H9 (cell line): ENCODE measurements at regions not wholly inside any gene's neighbourhood (a gene's known extent, or its start where the extent isn't known, plus 50 kb on each side); places are given as distances from the start of the nearest gene placed in this dataset.

ENCODE experiments used
- DNase-seq: peaks from one replicate; pipeline ENCODE4 v3.0.0-alpha.2; 2017
- H2AFZ ChIP-seq: one replicate; pipeline ENCODE4 v1.6.1; 2013; ENCODE audit warnings: mild to moderate bottlenecking, low read length, control low read depth, moderate library complexity
- H2AK5ac ChIP-seq: 2 replicates; pipeline ENCODE4 v1.6.1; 2013; ENCODE audit warnings: low read length, control low read depth, mixed read lengths; ENCODE audit not compliant: insufficient read length
- H2BK120ac ChIP-seq: one replicate; pipeline ENCODE4 v1.6.1; 2013; ENCODE audit warnings: low read depth, mild to moderate bottlenecking, low read length, control low read depth, inconsistent platforms; ENCODE audit not compliant: poor library complexity, severe bottlenecking
- H2BK12ac ChIP-seq: 2 replicates; pipeline ENCODE4 v1.6.1; 2013; ENCODE audit warnings: low read length, control low read depth, mixed read lengths, low read depth; ENCODE audit not compliant: insufficient read length
- H2BK15ac ChIP-seq: 2 replicates; pipeline ENCODE4 v1.6.1; 2013; ENCODE audit warnings: low read depth, low read length, control low read depth
- H2BK20ac ChIP-seq: one replicate; pipeline ENCODE4 v1.6.1; 2013; ENCODE audit warnings: low read depth, mild to moderate bottlenecking, low read length, control low read depth, inconsistent platforms; ENCODE audit not compliant: poor library complexity, severe bottlenecking
- H2BK5ac ChIP-seq: 2 replicates; pipeline ENCODE4 v1.6.1; 2013; ENCODE audit warnings: low read length, control low read depth, mixed read lengths; ENCODE audit not compliant: insufficient read length
- H3K14ac ChIP-seq: 2 replicates; pipeline ENCODE4 v1.6.1; 2013; ENCODE audit warnings: low read length, control low read depth; ENCODE audit not compliant: insufficient read depth
- H3K18ac ChIP-seq: 2 replicates; pipeline ENCODE4 v1.6.1; 2013; ENCODE audit warnings: low read depth, mild to moderate bottlenecking, mixed read lengths, low read length, control low read depth; ENCODE audit not compliant: insufficient read length
- H3K23ac ChIP-seq: 2 replicates; pipeline ENCODE4 v1.6.1; 2013; ENCODE audit warnings: low read length, control low read depth, mixed read lengths, low read depth; ENCODE audit not compliant: insufficient read length
- H3K23me2 ChIP-seq: 2 replicates; pipeline ENCODE4 v1.6.1; 2013; ENCODE audit warnings: low read depth, mild to moderate bottlenecking, mixed read lengths, low read length, control low read depth; ENCODE audit not compliant: insufficient read length, poor library complexity, severe bottlenecking
- H3K27ac ChIP-seq: 2 replicates; pipeline ENCODE4 v1.5.1; 2013; ENCODE audit warnings: low read length, control low read depth, mixed read lengths, low read depth; ENCODE audit not compliant: insufficient read length
- H3K27me3 ChIP-seq: 2 replicates; pipeline ENCODE4 v1.6.1; 2013; ENCODE audit warnings: low read length, control low read depth, inconsistent platforms; ENCODE audit not compliant: insufficient read depth
- H3K4ac ChIP-seq: 2 replicates; pipeline ENCODE4 v1.6.1; 2013; ENCODE audit warnings: low read depth, mild to moderate bottlenecking, control low read depth, inconsistent platforms, low read length, moderate library complexity
- H3K4me1 ChIP-seq: 2 replicates; pipeline ENCODE4 v1.6.1; 2013; ENCODE audit warnings: low read length, control low read depth, inconsistent platforms; ENCODE audit not compliant: insufficient read depth
- H3K4me2 ChIP-seq: 2 replicates; pipeline ENCODE4 v1.6.1; 2013; ENCODE audit warnings: low read length, control low read depth, mixed read lengths; ENCODE audit not compliant: insufficient read length, insufficient read depth
- H3K56ac ChIP-seq: 2 replicates; pipeline ENCODE4 v1.6.1; 2013; ENCODE audit warnings: low read depth, mild to moderate bottlenecking, mixed read lengths, low read length, control low read depth; ENCODE audit not compliant: insufficient read length
- H3K79me1 ChIP-seq: 2 replicates; pipeline ENCODE4 v1.6.1; 2013; ENCODE audit warnings: low read depth, mild to moderate bottlenecking, moderate library complexity, low read length, control low read depth, inconsistent platforms; ENCODE audit not compliant: insufficient read depth, poor library complexity, severe bottlenecking
- H3K79me2 ChIP-seq: 2 replicates; pipeline ENCODE4 v1.6.1; 2013; ENCODE audit warnings: low read length, control low read depth, inconsistent platforms; ENCODE audit not compliant: insufficient read depth
- H3K9ac ChIP-seq: 2 replicates; pipeline ENCODE4 v1.6.1; 2013; ENCODE audit warnings: low read length, control low read depth, mixed read lengths; ENCODE audit not compliant: insufficient read length; ENCODE audit errors: extremely low read depth
- H3K9me3 ChIP-seq: one replicate; pipeline ENCODE4 v1.6.1; 2013; ENCODE audit warnings: low read depth, low read length, inconsistent platforms; ENCODE audit not compliant: control insufficient read depth
- H3T11ph ChIP-seq: one replicate; pipeline ENCODE4 v1.6.1; 2013; ENCODE audit warnings: mild to moderate bottlenecking, low read length, control low read depth, inconsistent platforms
- H4K20me1 ChIP-seq: one replicate; pipeline ENCODE4 v1.6.1; 2013; ENCODE audit not compliant: control insufficient read depth, insufficient read length, insufficient read depth
- H4K5ac ChIP-seq: 2 replicates; pipeline ENCODE4 v1.6.1; 2013; ENCODE audit warnings: low read depth, mild to moderate bottlenecking, mixed read lengths, low read length, control low read depth; ENCODE audit not compliant: insufficient read length
- H4K8ac ChIP-seq: replicated peaks from 2 replicates; pipeline ENCODE4 v1.6.1; 2013; ENCODE audit warnings: low read length, control low read depth, mixed read lengths, low read depth; ENCODE audit not compliant: insufficient read length
- H4K91ac ChIP-seq: 2 replicates; pipeline ENCODE4 v1.6.1; 2013; ENCODE audit warnings: low read depth, mild to moderate bottlenecking, moderate library complexity, mixed read lengths, low read length, control low read depth; ENCODE audit not compliant: insufficient read length
- H3K27ac Mint-ChIP-seq, 3 experiments: 2 replicates in 2 of 3; 3 replicates in 1 of 3; pipeline ENCODE4 v1.8.0; 2020 to 2021; ENCODE audit warnings: mixed read lengths in 3 of 3, mild to moderate bottlenecking in 1 of 3, moderate library complexity in 1 of 3
- H3K27me3 Mint-ChIP-seq: 2 replicates; pipeline ENCODE4 v1.8.0; 2021; ENCODE audit warnings: low read depth, mild to moderate bottlenecking, moderate library complexity, mixed read lengths
- H3K36me3 Mint-ChIP-seq, 3 experiments: 2 replicates in 2 of 3; 3 replicates in 1 of 3; pipeline ENCODE4 v1.8.0; 2020 to 2021; ENCODE audit warnings: low read depth in 3 of 3, mixed read lengths in 3 of 3; ENCODE audit not compliant: insufficient read depth in 1 of 3
- H3K4me1 Mint-ChIP-seq, 2 experiments: 2 replicates each; pipeline ENCODE4 v1.8.0; 2020; ENCODE audit warnings: mixed read lengths in 2 of 2
- H3K4me3 Mint-ChIP-seq, 2 experiments: 2 replicates in 1 of 2; 3 replicates in 1 of 2; pipeline ENCODE4 v1.8.0; 2020 to 2021; ENCODE audit warnings: mild to moderate bottlenecking in 2 of 2, mixed read lengths in 2 of 2, moderate library complexity in 1 of 2
- H3K9me3 Mint-ChIP-seq, 2 experiments: 2 replicates in 1 of 2; 3 replicates in 1 of 2; pipeline ENCODE4 v1.8.0; 2020; ENCODE audit warnings: mild to moderate bottlenecking in 2 of 2, mixed read lengths in 2 of 2, moderate library complexity in 1 of 2
- WGBS: extraction: QIAGEN DNeasy Blood & Tissue Kit; methylation state at CpG from one replicate; pipeline ENCODE4 v1.1.7; 2013; ENCODE audit warnings: missing lambda C conversion rate, low lambda C conversion rate, mixed read lengths; ENCODE audit not compliant: insufficient read length; ENCODE audit errors: extremely low coverage; 5-methylcytosine and 5-hydroxymethylcytosine counted together
- TF ChIP-seq, protein P1 (sequence below): fragments of 200-600 bp; sonication (generic); conservative IDR thresholded peaks from 3 replicates; pipeline ENCODE4 v1.8.0; 2021; ENCODE audit warnings: antibody characterized with exemption, mild to moderate bottlenecking

DNA sequence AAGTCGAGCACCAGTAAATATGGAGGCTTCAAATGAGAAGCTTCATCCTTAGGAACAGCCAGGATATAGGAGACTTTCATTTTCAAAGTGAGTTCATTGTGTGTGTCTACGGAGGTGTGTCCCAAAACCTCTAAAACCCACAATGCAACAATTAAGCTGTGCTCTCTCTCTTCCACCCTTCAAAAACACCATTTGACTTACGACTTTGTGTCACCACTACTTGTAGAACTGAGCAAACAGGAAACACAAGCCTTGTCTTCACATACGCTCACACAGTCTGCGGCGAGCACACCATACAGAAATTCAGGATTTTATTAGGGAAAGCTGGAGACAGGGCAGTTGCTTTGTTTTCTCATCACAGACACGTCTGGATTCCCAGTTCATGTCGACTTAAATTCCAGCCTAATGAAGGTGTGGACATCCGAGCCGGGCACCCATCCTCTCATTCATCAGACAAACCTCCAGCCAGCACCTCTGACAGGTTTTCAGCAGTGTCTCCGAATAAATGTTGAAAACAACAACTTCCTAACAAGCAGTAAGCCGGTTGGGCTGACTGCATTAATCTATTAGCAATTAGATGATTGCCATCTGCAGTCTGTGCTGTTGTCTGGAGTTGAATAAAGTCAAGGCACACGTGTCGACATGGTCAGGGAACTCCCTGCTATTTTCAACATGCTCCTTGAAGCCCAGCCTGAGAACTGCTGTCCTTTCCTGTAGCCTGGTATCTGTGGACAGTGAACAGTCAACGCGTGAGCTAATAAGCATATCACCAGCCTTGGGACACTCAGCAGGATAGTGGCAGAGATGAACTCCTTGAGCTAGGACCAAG is 1411.1 kb downstream of the BRD1 start:
- no peak overlapping the region for H2BK20ac ChIP-seq
- H3K27me3 Mint-ChIP-seq: 0 out of 2 replicates have a peak, but pooled peaks cover under 1% of the 10 kb centered on the region
- no peak overlapping the region for H3K9ac ChIP-seq
- no peak overlapping the region for H3K23ac ChIP-seq
- no peak overlapping the region for H2AFZ ChIP-seq
- H3K27ac Mint-ChIP-seq: no peak overlapping the region
- no peak overlapping the region for H4K5ac ChIP-seq
- peaks cover 6% of the 10 kb centered on the region; the same call in 1 of the 2 replicates for H3K4me1 ChIP-seq
- no peaks in the 10 kb centered on the region; a peak in 1 of 5 replicates for H3K9me3 Mint-ChIP-seq
- no peak overlapping the region for H3K4ac ChIP-seq
- peaks cover 17 to 19% of the 10 kb centered on the region in 2 experiments for H3K4me1 Mint-ChIP-seq
- no peaks in the 10 kb centered on the region for H3K79me1 ChIP-seq
- no peak overlapping the region for H2AK5ac ChIP-seq
- no peaks in the 10 kb centered on the region for H3K27me3 ChIP-seq
- H2BK5ac ChIP-seq: no peak overlapping the region
- H4K8ac ChIP-seq: no peak overlapping the region
- no peak overlapping the region for H4K91ac ChIP-seq
- H3T11ph ChIP-seq: no peak overlapping the region
- TF ChIP-seq, protein P1, sequence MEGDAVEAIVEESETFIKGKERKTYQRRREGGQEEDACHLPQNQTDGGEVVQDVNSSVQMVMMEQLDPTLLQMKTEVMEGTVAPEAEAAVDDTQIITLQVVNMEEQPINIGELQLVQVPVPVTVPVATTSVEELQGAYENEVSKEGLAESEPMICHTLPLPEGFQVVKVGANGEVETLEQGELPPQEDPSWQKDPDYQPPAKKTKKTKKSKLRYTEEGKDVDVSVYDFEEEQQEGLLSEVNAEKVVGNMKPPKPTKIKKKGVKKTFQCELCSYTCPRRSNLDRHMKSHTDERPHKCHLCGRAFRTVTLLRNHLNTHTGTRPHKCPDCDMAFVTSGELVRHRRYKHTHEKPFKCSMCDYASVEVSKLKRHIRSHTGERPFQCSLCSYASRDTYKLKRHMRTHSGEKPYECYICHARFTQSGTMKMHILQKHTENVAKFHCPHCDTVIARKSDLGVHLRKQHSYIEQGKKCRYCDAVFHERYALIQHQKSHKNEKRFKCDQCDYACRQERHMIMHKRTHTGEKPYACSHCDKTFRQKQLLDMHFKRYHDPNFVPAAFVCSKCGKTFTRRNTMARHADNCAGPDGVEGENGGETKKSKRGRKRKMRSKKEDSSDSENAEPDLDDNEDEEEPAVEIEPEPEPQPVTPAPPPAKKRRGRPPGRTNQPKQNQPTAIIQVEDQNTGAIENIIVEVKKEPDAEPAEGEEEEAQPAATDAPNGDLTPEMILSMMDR: no peak
- no peaks in the 10 kb centered on the region for H3K9me3 ChIP-seq
- no peak overlapping the region for H3K4me2 ChIP-seq
- no peak overlapping the region for H3K14ac ChIP-seq
- no CpG with 5 or more reads among the region's 16 CpGs for WGBS
- no peaks in the 10 kb centered on the region for H3K23me2 ChIP-seq
- H3K36me3 Mint-ChIP-seq: no peaks in the 10 kb centered on the region
- H3K79me2 ChIP-seq: no peaks in the 10 kb centered on the region
- H3K18ac ChIP-seq: no peak overlapping the region
- H2BK12ac ChIP-seq: no peak overlapping the region
- no peaks in the 10 kb centered on the region for H4K20me1 ChIP-seq
- no peak overlapping the region for H3K27ac ChIP-seq
- no peak overlapping the region for H3K56ac ChIP-seq
- no peak for DNase-seq
- no peak overlapping the region for H2BK120ac ChIP-seq
- H2BK15ac ChIP-seq: no peak overlapping the region
- no peak overlapping the region for H3K4me3 Mint-ChIP-seq
